IPS-18a (cell line): ENCODE measurements at regions not wholly inside any gene's neighbourhood (a gene's known extent, or its start where the extent isn't known, plus 50 kb on each side); places are given as distances from the start of the nearest gene placed in this dataset.

ENCODE experiments used
- H3K27ac ChIP-seq: one replicate; pipeline ENCODE4 v1.5.1; 2013; ENCODE audit warnings: low read length
- H3K27me3 ChIP-seq: one replicate; pipeline ENCODE4 v1.6.1; 2013; ENCODE audit warnings: mild to moderate bottlenecking, low read length; ENCODE audit not compliant: control insufficient read depth, insufficient read depth
- H3K36me3 ChIP-seq: one replicate; pipeline ENCODE4 v1.6.1; 2013; ENCODE audit warnings: low read depth, low read length; ENCODE audit not compliant: control insufficient read depth
- H3K4me1 ChIP-seq: one replicate; pipeline ENCODE4 v1.6.1; 2013; ENCODE audit warnings: low read depth, low read length; ENCODE audit not compliant: control insufficient read depth
- H3K4me3 ChIP-seq: one replicate; pipeline ENCODE4 v1.5.1; 2013; ENCODE audit warnings: low read length
- H3K9ac ChIP-seq: one replicate; pipeline ENCODE4 v1.6.1; 2013; ENCODE audit warnings: mild to moderate bottlenecking, low read length, moderate library complexity
- H3K9me3 ChIP-seq: one replicate; pipeline ENCODE4 v1.6.1; 2013; ENCODE audit warnings: low read depth, low read length; ENCODE audit not compliant: control insufficient read depth

DNA sequence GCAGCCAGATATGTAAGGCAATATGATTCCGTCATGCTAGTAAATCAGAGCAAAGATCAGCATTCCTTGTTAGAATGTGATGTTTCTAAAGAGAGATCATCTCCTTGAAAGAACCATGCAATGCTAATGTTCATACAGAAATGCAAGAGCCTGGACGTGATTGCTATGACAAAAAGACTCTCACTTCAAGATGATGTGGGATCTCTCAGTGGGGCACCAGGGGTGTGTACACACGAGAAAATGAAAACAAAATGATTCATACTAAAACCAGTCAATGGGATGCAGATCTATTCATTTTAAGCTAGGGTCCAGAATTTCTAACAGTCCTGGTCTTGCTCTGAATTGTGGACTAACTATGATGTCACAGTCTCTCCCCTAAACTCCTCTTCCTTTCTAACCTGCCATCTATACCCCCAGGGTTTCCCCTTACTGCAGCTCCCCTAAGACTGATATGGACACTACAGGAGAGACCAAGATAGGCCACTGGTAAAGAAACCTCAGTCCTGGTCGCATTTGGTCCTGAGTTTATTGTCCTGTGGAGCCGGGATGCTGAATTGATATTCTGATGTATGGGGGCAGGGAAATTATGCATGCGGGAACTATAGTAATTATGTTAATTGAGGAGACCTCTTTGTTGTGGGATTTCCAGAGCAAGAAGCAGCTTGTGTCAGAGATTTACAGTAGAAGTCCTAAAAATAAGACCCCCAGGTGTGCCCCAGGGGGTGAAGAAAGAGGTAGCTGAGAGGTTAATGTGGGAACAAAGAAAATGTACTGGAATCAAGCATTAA lies 179.0 kb downstream of the PMP22 start:
- no peaks in the 10 kb centered on the region for H3K9me3 ChIP-seq
- H3K9ac ChIP-seq, result no peak overlapping the region
- H3K36me3 ChIP-seq, result no peaks in the 10 kb centered on the region
- no peaks in the 10 kb centered on the region for H3K27me3 ChIP-seq
- no peak overlapping the region for H3K4me3 ChIP-seq
- no peak overlapping the region for H3K27ac ChIP-seq
- H3K4me1 ChIP-seq, result peaks cover 17% of the 10 kb centered on the region

GRCh38 chr17:15083225-15083624 lies 181.9 kb downstream of the PMP22 start:
- Histone ChIP-seq H3K27ac (no peak overlapping the region), H3K4me3 (no peak overlapping the region), H3K36me3 (no peaks in the 10 kb centered on the region), H3K4me1 (peaks cover 22% of the 10 kb centered on the region), H3K9ac (no peak overlapping the region), H3K27me3 (no peaks in the 10 kb centered on the region), H3K9me3 (no peaks in the 10 kb centered on the region)

DNA sequence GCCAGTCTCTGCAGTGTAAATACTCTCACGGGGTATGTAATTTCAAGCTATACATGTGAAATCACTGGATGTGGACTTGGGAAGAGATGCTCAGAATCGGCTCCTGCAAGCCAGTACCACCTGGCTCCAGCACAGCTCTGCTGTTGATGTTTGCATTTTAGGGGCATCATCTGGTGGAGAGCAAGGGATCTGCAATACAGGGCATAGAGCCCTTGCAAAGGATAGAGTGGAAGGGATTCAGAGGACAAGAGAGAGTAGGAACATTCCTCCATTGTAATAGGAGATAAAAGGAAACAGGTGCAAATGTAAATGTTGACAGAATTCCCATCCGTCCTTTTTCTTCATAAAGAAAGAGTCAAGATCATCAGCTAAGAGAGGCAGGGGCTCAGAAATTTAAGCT lies 184.1 kb downstream of the PMP22 start:
- Histone ChIP-seq H3K27me3 (no peaks in the 10 kb centered on the region), H3K9ac (no peak overlapping the region), H3K4me1 (peaks cover 20% of the 10 kb centered on the region), H3K4me3 (no peak overlapping the region), H3K36me3 (no peaks in the 10 kb centered on the region), H3K9me3 (no peaks in the 10 kb centered on the region), H3K27ac (no peak overlapping the region)

- H3K9me3 ChIP-seq, result no peaks in the 10 kb centered on the region
- H3K9ac ChIP-seq, result no peak overlapping the region
- H3K4me3 ChIP-seq, result no peak overlapping the region
- H3K36me3 ChIP-seq, result no peaks in the 10 kb centered on the region
- H3K4me1 ChIP-seq, result peaks cover 17% of the 10 kb centered on the region
- no peaks in the 10 kb centered on the region for H3K27me3 ChIP-seq
- H3K27ac ChIP-seq, result no peak overlapping the region
These were observed 186.6 kb downstream of the PMP22 start for GRCh38 chr17:15078570-15078969.

- Histone ChIP-seq H3K4me3 (no peak overlapping the region), H3K27me3 (no peaks in the 10 kb centered on the region), H3K36me3 (no peaks in the 10 kb centered on the region), H3K9me3 (no peaks in the 10 kb centered on the region), H3K9ac (no peak overlapping the region), H3K4me1 (peaks cover 17% of the 10 kb centered on the region), H3K27ac (no peak overlapping the region)
These were observed 188.0 kb downstream of the PMP22 start for GRCh38 chr17:15076991-15077663.

GRCh38 chr17:15051933-15052332 lies 213.2 kb downstream of the PMP22 start:
- Histone ChIP-seq H3K9ac (no peak overlapping the region), H3K4me1 (peaks cover 29% of the 10 kb centered on the region), H3K4me3 (no peak overlapping the region), H3K36me3 (no peaks in the 10 kb centered on the region), H3K9me3 (no peaks in the 10 kb centered on the region), H3K27ac (no peak overlapping the region), H3K27me3 (no peaks in the 10 kb centered on the region)

- H3K4me3 ChIP-seq, result peak overlapping the region; percentile 2
These were observed 215.3 kb downstream of the PMP22 start for GRCh38 chr17:15049795-15050160.

GRCh38 chr17:15048933-15049794 lies 216.0 kb downstream of the PMP22 start:
- H3K36me3 ChIP-seq, result no peaks in the 10 kb centered on the region
- peaks cover 29% of the 10 kb centered on the region for H3K4me1 ChIP-seq
- H3K27me3 ChIP-seq, result no peaks in the 10 kb centered on the region
- peak overlapping the region; percentile 43 for H3K9ac ChIP-seq
- H3K27ac ChIP-seq, result peak overlapping the region; percentile 7
- no peaks in the 10 kb centered on the region for H3K9me3 ChIP-seq
- peak overlapping the region; percentile 2 for H3K4me3 ChIP-seq

More at GRCh38 chr17:15049795-15050160, 215.3 kb downstream of the PMP22 start:
- Histone ChIP-seq H3K9me3 (no peaks in the 10 kb centered on the region), H3K27ac (peak overlapping the region; percentile 7), H3K36me3 (no peaks in the 10 kb centered on the region), H3K27me3 (no peaks in the 10 kb centered on the region), H3K9ac (peak overlapping the region; percentile 43), H3K4me1 (peaks cover 29% of the 10 kb centered on the region)

DNA sequence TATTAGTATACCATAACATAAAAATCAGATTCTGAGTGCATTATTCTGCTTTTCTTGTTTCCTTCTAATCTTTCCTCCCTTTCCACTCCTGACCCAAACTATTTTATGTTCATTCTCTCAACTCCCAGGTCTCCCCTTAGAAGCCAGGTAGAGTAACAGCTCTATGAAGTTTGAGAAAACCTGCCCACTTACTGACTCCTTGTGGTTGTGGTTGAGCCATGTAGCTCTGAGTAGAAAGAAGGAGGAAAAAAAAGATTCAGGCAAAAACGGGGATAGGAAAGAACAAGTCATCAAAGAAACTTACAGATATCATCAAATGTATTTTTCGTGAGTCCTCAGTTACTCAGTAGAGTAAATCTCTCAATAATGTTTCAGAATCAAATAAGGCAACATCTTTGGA lies 216.7 kb downstream of the PMP22 start:
- no peak overlapping the region for H3K27ac ChIP-seq
- no peak overlapping the region for H3K4me3 ChIP-seq
- H3K9me3 ChIP-seq, result no peaks in the 10 kb centered on the region
- H3K4me1 ChIP-seq, result peaks cover 29% of the 10 kb centered on the region
- no peak overlapping the region for H3K9ac ChIP-seq
- no peaks in the 10 kb centered on the region for H3K27me3 ChIP-seq
- H3K36me3 ChIP-seq, result no peaks in the 10 kb centered on the region

DNA sequence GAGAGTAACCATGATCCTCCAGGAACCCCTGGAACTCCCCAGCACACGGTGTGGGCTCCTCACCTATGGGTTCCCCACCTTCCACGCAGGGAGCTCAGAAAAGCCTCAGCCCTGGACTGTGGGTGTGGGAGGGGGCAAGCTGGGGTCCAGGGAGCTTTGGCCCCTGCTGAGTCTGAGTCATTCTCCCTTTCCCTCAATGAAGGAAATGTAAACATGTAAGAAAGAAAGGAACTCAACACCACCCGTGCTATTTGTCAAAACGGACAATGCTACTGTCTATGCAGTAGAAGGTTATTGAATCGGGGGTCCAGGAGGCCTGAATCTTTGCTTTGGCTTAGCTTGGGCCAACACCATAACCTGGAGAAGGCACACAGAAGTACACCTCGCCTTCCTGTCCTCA lies 222.8 kb downstream of the PMP22 start:
- Histone ChIP-seq H3K4me3 (no peak overlapping the region), H3K4me1 (peaks cover 8% of the 10 kb centered on the region), H3K27ac (no peak overlapping the region), H3K9ac (no peak overlapping the region), H3K27me3 (no peaks in the 10 kb centered on the region), H3K36me3 (no peaks in the 10 kb centered on the region), H3K9me3 (no peaks in the 10 kb centered on the region)

GRCh38 chr17:15039366-15039765 lies 225.8 kb downstream of the PMP22 start:
- Histone ChIP-seq H3K27me3 (no peaks in the 10 kb centered on the region), H3K4me3 (no peak overlapping the region), H3K4me1 (peaks cover 8% of the 10 kb centered on the region), H3K9me3 (no peaks in the 10 kb centered on the region), H3K9ac (no peak overlapping the region), H3K36me3 (no peaks in the 10 kb centered on the region), H3K27ac (no peak overlapping the region)
